Occipital lobe (tissue), 1 donor: ENCODE measurements at regions not wholly inside any gene's neighbourhood (a gene's known extent, or its start where the extent isn't known, plus 50 kb on each side); places are given as distances from the start of the nearest gene placed in this dataset.

Experiments
- DNase-seq: peaks from one replicate; lab custom pipeline; 2025; lab: John Stamatoyannopoulos, UW

GRCh38 chr2:42935692-42936671 is 143.6 kb upstream of the HAAO start:
- no peak for DNase-seq

GRCh38 chr2:42934580-42935186 is 142.3 kb upstream of the HAAO start:
- no peak for DNase-seq

GRCh38 chr2:42933824-42934254 is 141.5 kb upstream of the HAAO start:
- no peak for DNase-seq

GRCh38 chr2:42932271-42933151 is 140.1 kb upstream of the HAAO start:
- no peak for DNase-seq

GRCh38 chr2:42931818-42932195 is 139.4 kb upstream of the HAAO start:
- DNase-seq: no peak

GRCh38 chr2:42931146-42931817 is 138.9 kb upstream of the HAAO start:
- no peak for DNase-seq

GRCh38 chr2:42930025-42930581 is 137.7 kb upstream of the HAAO start:
- no peak for DNase-seq

- DNase-seq: no peak
Observed at GRCh38 chr2:42929546-42930024, 137.2 kb upstream of the HAAO start.

- no peak for DNase-seq
Observed at GRCh38 chr2:42928692-42929545, 136.5 kb upstream of the HAAO start.

- DNase-seq: no peak
Observed at GRCh38 chr2:42928161-42928691, 135.8 kb upstream of the HAAO start.

GRCh38 chr2:42927334-42928160 is 135.2 kb upstream of the HAAO start:
- DNase-seq: no peak

- no peak for DNase-seq
Observed at GRCh38 chr2:42926434-42927333, 134.3 kb upstream of the HAAO start.

GRCh38 chr2:42925742-42926433 is 133.5 kb upstream of the HAAO start:
- peak; percentile 36 for DNase-seq

GRCh38 chr2:42924418-42924886 is 132.1 kb upstream of the HAAO start:
- peak; percentile 41 for DNase-seq

GRCh38 chr2:42923580-42924417 is 131.4 kb upstream of the HAAO start:
- no peak for DNase-seq
